ENCODE measurements at regions not wholly inside any gene's neighbourhood (a gene's known extent, or its start where the extent isn't known, plus 50 kb on each side); places are given as distances from the start of the nearest gene placed in this dataset.

GRCh38 chrX:65587616-65588526 is 53.3 kb upstream of the LAS1L start:
- Histone ChIP-seq H3K9me1 (ENCODE audit: insufficient read depth, low read length) (no peaks in the 10 kb centered on the region), H2BK20ac (ENCODE audit: low read depth, low read length) (0 out of 2 replicates have a peak overlapping the region, but pooled peaks have one; percentile 10), H3K23ac (ENCODE audit: low read depth, low read length) (no peak overlapping the region), H3K27me3 (ENCODE audit: control insufficient read depth, insufficient read depth, low read length) (no peaks in the 10 kb centered on the region; the same call in 1 of the 2 replicates), H4K8ac (ENCODE audit: low read depth in 2 of 2, low read length in 2 of 2) (peak overlapping the region; percentile 65 to 66; a peak in 2 of 4 replicates), H2AK9ac (replicated peaks; ENCODE audit: low read depth, low read length, poor library complexity) (peak overlapping the region; percentile 20), H3K9me3 (ENCODE audit: control insufficient read depth, insufficient read depth, low read length) (no peaks in the 10 kb centered on the region), H3K9ac (ENCODE audit: low read depth, low read length) (peak overlapping the region; percentile 45; the same call in 1 of the 2 replicates), H2AFZ (replicated peaks; ENCODE audit: low read length, poor library complexity) (peak overlapping the region; percentile 82), H4K5ac (ENCODE audit: low read depth, low read length) (peak overlapping the region; percentile 54; the same call in 1 of the 2 replicates), H3K4me1 (ENCODE audit: control insufficient read depth, insufficient read depth, low read length) (no peaks in the 10 kb centered on the region; the same call in 1 of the 2 replicates), H2BK15ac (ENCODE audit: low read depth, low read length) (no peak overlapping the region), H3K36me3 (ENCODE audit: control insufficient read depth, insufficient read depth, low read length) (no peaks in the 10 kb centered on the region), H4K91ac (ENCODE audit: insufficient read depth, low read depth, low read length) (peak overlapping the region; percentile 66; the same call in 1 of the 2 replicates), H4K20me1 (ENCODE audit: insufficient read depth, low read length) (no peaks in the 10 kb centered on the region), H2BK5ac (ENCODE audit: low read depth, low read length, poor library complexity, severe bottlenecking) (no peak overlapping the region), H3K27ac (ENCODE audit: insufficient read depth, low read length) (peak overlapping the region; percentile 89; the same call in 1 of the 2 replicates), H3K4me2 (ENCODE audit: low read depth, low read length) (peak overlapping the region; percentile 58; the same call in 1 of the 2 replicates), H3K4ac (ENCODE audit: low read depth, low read length) (peak overlapping the region; percentile 60), H3K56ac (ENCODE audit: extremely low read depth, insufficient read depth, low read length) (no peak overlapping the region), H2BK120ac (ENCODE audit: low read depth, low read length) (peak overlapping the region; percentile 35; the same call in 1 of the 2 replicates), H3K79me1 (ENCODE audit: low read depth in 1 of 2, low read length in 2 of 2) (no peaks in the 10 kb centered on the region), H3K4me3 (ENCODE audit: insufficient read depth, low read depth, low read length) (peak overlapping the region; percentile 32), H3K14ac (replicated peaks; ENCODE audit: low read depth, low read length) (peak overlapping the region; percentile 30), H2AK5ac (ENCODE audit: low read depth, low read length) (no peak overlapping the region), H3K18ac (ENCODE audit: low read depth, low read length) (peak overlapping the region; percentile 63; the same call in 1 of the 2 replicates)
- in situ Hi-C loops (cut with MboI; ENCODE audit: low sequenced_read_pairs) (loop anchor here (10.0 kb wide), 1 partner anchor 1137 kb away; no protein-coding TSS in a partner anchor), dilution Hi-C loops (cut with HindIII; ENCODE audit: low sequenced_read_pairs, unreplicated experiment) (no loop called here), intact Hi-C loops (cut with micrococcal nuclease) (no loop called here)
- 18% methylated on average over 2 of the region's 10 CpGs; no CpG with 5 or more reads in 1 of the 2 experiments for WGBS, 2 experiments (ENCODE audit: extremely low coverage in 2 of 2, insufficient read length in 1 of 2)
- CTCF ChIA-PET: no interaction called here
- POLR2A ChIA-PET (ENCODE audit: unreplicated experiment): no interaction called here
- peak; percentile 83 for ATAC-seq (ENCODE audit: low read depth)
- peak; percentile 49 for DNase-seq
- TF ChIP-seq RAD21 (IDR thresholded peaks at IDR 0.05; ENCODE audit: low read length): no peak; the same call in 1 of the 2 replicates
- no peak for TF ChIP-seq MXI1 (IDR thresholded peaks at IDR 0.05; ENCODE audit: borderline replicate concordance, low read depth, low read length)
- no peak for TF ChIP-seq SMC3 (IDR thresholded peaks at IDR 0.05; ENCODE audit: low read depth, low read length)
- TF ChIP-seq RCOR1 (IDR thresholded peaks at IDR 0.05; ENCODE audit: insufficient replicate concordance, low read length): no peak
- TF ChIP-seq MAFK (IDR thresholded peaks at IDR 0.05; ENCODE audit: low read depth, low read length): no peak
- no peak for TF ChIP-seq BHLHE40 (IDR thresholded peaks at IDR 0.05; ENCODE audit: low read depth, low read length)
- TF ChIP-seq POLR2A (IDR thresholded peaks at IDR 0.05; ENCODE audit: low read depth, low read length): no peak
- TF ChIP-seq ELK1 (IDR thresholded peaks at IDR 0.05; ENCODE audit: borderline replicate concordance, low read depth, low read length): no peak
- TF ChIP-seq RFX5 (IDR thresholded peaks at IDR 0.05; ENCODE audit: low read depth, low read length): no peak
- TF ChIP-seq CHD1 (IDR thresholded peaks at IDR 0.05; ENCODE audit: low read depth, low read length): no peak
- TF ChIP-seq CTCF (conservative IDR thresholded peaks at IDR 0.05; ENCODE audit: low read depth, low read length): no peak
- no TSS peak for BruUV-seq (replicated peaks)
